Neural progenitor cell (in vitro differentiated cells): ENCODE measurements at regions not wholly inside any gene's neighbourhood (a gene's known extent, or its start where the extent isn't known, plus 50 kb on each side); places are given as distances from the start of the nearest gene placed in this dataset.

ENCODE experiments used
- DNase-seq: peaks from one replicate; pipeline ENCODE4 v3.0.0-alpha.2; 2016; ENCODE audit warnings: low spot score
- H2AFZ ChIP-seq: fragments of 200-600 bp; sonication (generic); replicated peaks from 2 replicates; pipeline ENCODE4 v1.6.1; 2016; ENCODE audit warnings: antibody characterized with exemption
- H3F3A ChIP-seq: fragments of 200-600 bp; sonication (generic); 2 replicates; pipeline ENCODE4 v1.6.1; 2016; ENCODE audit warnings: antibody characterized with exemption, low read depth
- H3K27ac ChIP-seq: fragments of 200-600 bp; sonication (generic); 2 replicates; pipeline ENCODE4 v1.5.1; 2016; ENCODE audit warnings: mild to moderate bottlenecking
- H3K27me3 ChIP-seq: fragments of 200-600 bp; sonication (generic); 2 replicates; pipeline ENCODE4 v1.6.1; 2016; ENCODE audit warnings: mild to moderate bottlenecking, moderate library complexity
- H3K36me3 ChIP-seq: fragments of 200-600 bp; sonication (generic); 2 replicates; pipeline ENCODE4 v1.5.1; 2016
- H3K4me1 ChIP-seq: fragments of 200-600 bp; sonication (generic); 2 replicates; pipeline ENCODE4 v1.6.1; 2016; ENCODE audit warnings: mixed run types
- H3K4me2 ChIP-seq: fragments of 200-600 bp; sonication (generic); 2 replicates; pipeline ENCODE4 v1.6.1; 2016
- H3K4me3 ChIP-seq: fragments of 200-600 bp; sonication (generic); 2 replicates; pipeline ENCODE4 v1.5.1; 2016
- H3K79me2 ChIP-seq: fragments of 200-600 bp; sonication (generic); 2 replicates; pipeline ENCODE4 v1.6.1; 2016; ENCODE audit warnings: low read depth
- H3K9ac ChIP-seq: fragments of 200-600 bp; sonication (generic); 2 replicates; pipeline ENCODE4 v1.6.1; 2016
- H3K9me3 ChIP-seq: fragments of 200-600 bp; sonication (generic); 2 replicates; pipeline ENCODE4 v1.5.1; 2016; ENCODE audit warnings: low read depth
- H4K20me1 ChIP-seq: fragments of 200-600 bp; sonication (generic); 2 replicates; pipeline ENCODE4 v1.6.1; 2016; ENCODE audit warnings: low read depth
- H3K27ac Mint-ChIP-seq: 3 replicates; pipeline ENCODE4 v1.8.0; 2021; ENCODE audit warnings: mixed read lengths
- H3K27me3 Mint-ChIP-seq: 2 replicates; pipeline ENCODE4 v1.8.0; 2022; ENCODE audit warnings: low read depth, mild to moderate bottlenecking, inconsistent platforms, moderate library complexity, mixed read lengths; ENCODE audit not compliant: insufficient read depth
- H3K36me3 Mint-ChIP-seq: 3 replicates; pipeline ENCODE4 v1.8.0; 2021; ENCODE audit warnings: mixed read lengths
- H3K4me1 Mint-ChIP-seq: 3 replicates; pipeline ENCODE4 v1.8.0; 2021; ENCODE audit warnings: mixed read lengths
- H3K4me3 Mint-ChIP-seq: 3 replicates; pipeline ENCODE4 v1.8.0; 2021; ENCODE audit warnings: mild to moderate bottlenecking, moderate library complexity, mixed read lengths
- H3K9me3 Mint-ChIP-seq: 3 replicates; pipeline ENCODE4 v1.8.0; 2020; ENCODE audit warnings: mixed read lengths
- EZH2 ChIP-seq: fragments of 200-600 bp; sonication (generic); IDR thresholded peaks from 2 replicates; pipeline ENCODE4 v1.6.1; 2017; ENCODE audit warnings: antibody characterized with exemption, mild to moderate bottlenecking, moderate library complexity
- EZH2phosphoT487 ChIP-seq: fragments of 200-600 bp; sonication (generic); IDR thresholded peaks from 2 replicates; pipeline ENCODE4 v1.6.1; 2017; ENCODE audit warnings: antibody characterized with exemption
- TF ChIP-seq, protein P1 (sequence below): fragments of 200-600 bp; sonication (generic); IDR thresholded peaks from 2 replicates; pipeline ENCODE4 v1.5.1; 2017; ENCODE audit warnings: antibody characterized with exemption, mild to moderate bottlenecking

DNA sequence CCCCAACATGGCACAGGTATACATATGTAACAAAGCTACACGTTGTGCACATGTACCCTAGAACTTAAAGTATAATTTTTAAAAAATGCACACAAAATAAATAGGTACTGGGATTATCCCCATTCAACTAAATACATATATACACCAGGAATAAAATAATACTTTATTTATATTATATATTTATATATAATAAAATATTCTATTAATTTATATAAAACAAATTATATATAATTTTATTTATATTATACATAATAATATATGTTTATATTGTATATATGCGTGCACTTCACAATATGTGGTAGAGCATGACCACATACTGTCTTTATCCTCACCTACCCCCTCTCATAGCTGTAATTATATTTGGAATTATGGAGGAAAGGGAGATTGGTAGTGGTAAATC, 119.1 kb upstream of the TMEM260 start:
- no peaks in the 10 kb centered on the region for H3K36me3 Mint-ChIP-seq
- Histone ChIP-seq H3K36me3 (no peaks in the 10 kb centered on the region), H3K4me2 (no peak overlapping the region), H3K9me3 (no peaks in the 10 kb centered on the region), H3F3A (no peaks in the 10 kb centered on the region), H3K79me2 (no peaks in the 10 kb centered on the region), H3K9ac (no peak overlapping the region), H3K27me3 (no peaks in the 10 kb centered on the region), H3K4me3 (no peak overlapping the region), H3K4me1 (peaks cover 6% of the 10 kb centered on the region), H2AFZ (no peak overlapping the region), H3K27ac (no peak overlapping the region), H4K20me1 (no peaks in the 10 kb centered on the region)
- no peak overlapping the region for H3K27ac Mint-ChIP-seq
- TF ChIP-seq, protein P1, sequence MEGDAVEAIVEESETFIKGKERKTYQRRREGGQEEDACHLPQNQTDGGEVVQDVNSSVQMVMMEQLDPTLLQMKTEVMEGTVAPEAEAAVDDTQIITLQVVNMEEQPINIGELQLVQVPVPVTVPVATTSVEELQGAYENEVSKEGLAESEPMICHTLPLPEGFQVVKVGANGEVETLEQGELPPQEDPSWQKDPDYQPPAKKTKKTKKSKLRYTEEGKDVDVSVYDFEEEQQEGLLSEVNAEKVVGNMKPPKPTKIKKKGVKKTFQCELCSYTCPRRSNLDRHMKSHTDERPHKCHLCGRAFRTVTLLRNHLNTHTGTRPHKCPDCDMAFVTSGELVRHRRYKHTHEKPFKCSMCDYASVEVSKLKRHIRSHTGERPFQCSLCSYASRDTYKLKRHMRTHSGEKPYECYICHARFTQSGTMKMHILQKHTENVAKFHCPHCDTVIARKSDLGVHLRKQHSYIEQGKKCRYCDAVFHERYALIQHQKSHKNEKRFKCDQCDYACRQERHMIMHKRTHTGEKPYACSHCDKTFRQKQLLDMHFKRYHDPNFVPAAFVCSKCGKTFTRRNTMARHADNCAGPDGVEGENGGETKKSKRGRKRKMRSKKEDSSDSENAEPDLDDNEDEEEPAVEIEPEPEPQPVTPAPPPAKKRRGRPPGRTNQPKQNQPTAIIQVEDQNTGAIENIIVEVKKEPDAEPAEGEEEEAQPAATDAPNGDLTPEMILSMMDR: no peak
- TF ChIP-seq EZH2 (no peak), EZH2phosphoT487 (no peak)
- peaks cover 13% of the 10 kb centered on the region for H3K4me1 Mint-ChIP-seq
- H3K9me3 Mint-ChIP-seq: peaks cover 9% of the 10 kb centered on the region
- no peak for DNase-seq
- no peaks in the 10 kb centered on the region for H3K27me3 Mint-ChIP-seq
- no peak overlapping the region for H3K4me3 Mint-ChIP-seq

DNA sequence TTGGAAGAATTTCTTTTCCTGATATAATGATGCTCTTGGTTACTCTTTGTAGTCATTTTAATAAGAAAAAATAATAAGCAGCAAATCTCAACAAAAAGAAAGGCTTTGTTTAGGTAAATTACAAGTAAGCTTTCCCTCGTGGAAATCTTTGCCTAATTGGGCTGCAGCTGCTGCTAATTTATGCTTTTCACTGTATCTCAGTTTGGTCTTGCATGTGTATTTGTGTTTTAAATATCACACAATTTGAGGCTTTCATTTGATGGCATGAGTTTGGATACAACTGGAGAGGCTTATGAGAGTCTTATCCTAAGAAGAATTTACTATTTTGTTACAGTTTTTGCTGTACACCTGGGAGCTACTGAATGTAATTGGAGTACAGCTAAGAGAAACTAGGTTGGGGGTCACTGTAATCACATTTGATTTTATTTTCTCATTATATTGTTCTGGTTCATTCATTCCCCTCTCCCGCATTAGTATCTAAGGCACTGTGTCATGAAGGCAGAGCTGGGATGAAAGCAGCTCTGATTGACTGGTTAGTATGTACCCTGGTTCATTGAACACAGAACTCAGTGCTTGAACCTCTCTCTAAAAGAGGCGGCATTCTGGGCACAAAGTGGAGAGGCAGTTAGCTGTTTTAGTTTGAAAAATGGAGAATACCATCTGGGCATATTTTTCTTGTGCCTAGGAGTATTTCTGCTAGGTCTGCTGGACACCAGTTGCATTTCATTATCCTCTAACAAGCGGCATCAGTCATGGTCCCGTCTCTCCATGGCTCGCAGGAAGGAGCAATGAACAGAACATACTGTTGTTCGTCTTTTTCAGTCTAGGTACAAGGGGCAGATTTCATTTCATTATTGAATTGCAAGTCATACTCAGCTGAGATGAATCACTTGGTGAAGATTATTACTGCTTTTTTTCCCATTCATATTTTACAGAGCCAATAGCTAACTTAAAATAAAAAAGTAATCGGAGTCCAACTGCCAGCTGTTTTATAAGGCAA, 118.0 kb upstream of the TMEM260 start:
- no peak overlapping the region for H3K27ac ChIP-seq
- H3K9me3 ChIP-seq: no peaks in the 10 kb centered on the region
- H3K4me2 ChIP-seq: no peak overlapping the region
- Mint-ChIP-seq H3K4me1 (peaks cover 13% of the 10 kb centered on the region), H3K4me3 (no peak overlapping the region), H3K27me3 (no peaks in the 10 kb centered on the region), H3K9me3 (peaks cover 7% of the 10 kb centered on the region), H3K36me3 (no peaks in the 10 kb centered on the region), H3K27ac (no peak overlapping the region)
- no peak for DNase-seq
- peaks cover 6% of the 10 kb centered on the region for H3K4me1 ChIP-seq
- H3K79me2 ChIP-seq: no peaks in the 10 kb centered on the region
- H2AFZ ChIP-seq: peak overlapping the region; percentile 4
- TF ChIP-seq, protein P1: no peak
- no peak for TF ChIP-seq EZH2
- TF ChIP-seq EZH2phosphoT487: no peak
- no peaks in the 10 kb centered on the region for H4K20me1 ChIP-seq
- H3K36me3 ChIP-seq: no peaks in the 10 kb centered on the region
- no peak overlapping the region for H3K4me3 ChIP-seq
- H3K27me3 ChIP-seq: no peaks in the 10 kb centered on the region
- H3K9ac ChIP-seq: no peak overlapping the region
- no peaks in the 10 kb centered on the region for H3F3A ChIP-seq

DNA sequence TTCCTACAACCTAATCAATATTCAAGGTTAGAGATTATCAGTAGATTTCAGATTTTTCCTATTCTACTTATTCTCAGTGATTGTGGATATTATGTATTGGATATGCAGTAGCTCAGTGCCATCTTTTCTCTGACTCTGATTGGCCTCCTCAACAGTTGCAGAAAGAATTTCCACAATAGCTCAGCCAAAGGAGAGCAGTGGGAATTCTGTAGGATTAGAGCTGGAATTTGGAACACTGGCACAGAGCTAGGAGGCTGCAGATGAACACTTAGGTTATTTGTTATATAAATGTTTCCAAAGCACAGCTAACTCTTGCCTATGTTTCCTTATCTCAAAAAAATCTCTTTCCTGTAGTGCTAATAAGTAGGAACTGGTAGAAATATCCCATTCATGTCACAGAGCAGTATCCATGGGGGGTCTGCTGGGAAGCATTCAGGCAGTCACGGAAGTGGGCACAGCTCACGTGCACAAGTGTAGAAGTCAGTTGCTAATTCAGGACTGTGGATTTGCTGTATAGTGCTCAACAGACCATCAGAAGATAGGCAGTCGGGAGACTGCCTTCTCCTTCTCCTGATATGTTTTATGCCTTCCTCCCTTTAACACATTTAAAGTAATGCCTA, 116.2 kb upstream of the TMEM260 start:
- no peaks in the 10 kb centered on the region for H3K9me3 ChIP-seq
- no peak overlapping the region for H2AFZ ChIP-seq
- TF ChIP-seq EZH2phosphoT487 (no peak), EZH2 (no peak)
- TF ChIP-seq, protein P1: no peak
- H3K36me3 ChIP-seq: no peaks in the 10 kb centered on the region
- H3K9ac ChIP-seq: no peak overlapping the region
- peaks cover 6% of the 10 kb centered on the region for H3K4me1 ChIP-seq
- H3K36me3 Mint-ChIP-seq: no peaks in the 10 kb centered on the region
- no peaks in the 10 kb centered on the region for H3K27me3 Mint-ChIP-seq
- H3K4me3 ChIP-seq: no peak overlapping the region
- H3K9me3 Mint-ChIP-seq: peaks cover 3% of the 10 kb centered on the region
- no peak for DNase-seq
- no peak overlapping the region for H3K27ac ChIP-seq
- H4K20me1 ChIP-seq: no peaks in the 10 kb centered on the region
- no peaks in the 10 kb centered on the region for H3K79me2 ChIP-seq
- H3K4me1 Mint-ChIP-seq: peaks cover 13% of the 10 kb centered on the region
- no peak overlapping the region for H3K4me3 Mint-ChIP-seq
- H3K4me2 ChIP-seq: no peak overlapping the region
- H3K27me3 ChIP-seq: no peaks in the 10 kb centered on the region
- H3F3A ChIP-seq: no peaks in the 10 kb centered on the region
- no peak overlapping the region for H3K27ac Mint-ChIP-seq
